Esophagus muscularis mucosa (tissue), 3 donors: ENCODE measurements at regions not wholly inside any gene's neighbourhood (a gene's known extent, or its start where the extent isn't known, plus 50 kb on each side); places are given as distances from the start of the nearest gene placed in this dataset.

ENCODE experiments used
- CTCF ChIP-seq, 3 experiments: fragments of 200-600 bp in 2 of 3; fragments of 450-650 bp in 1 of 3; sonication (generic) in 2 of 3; IDR thresholded peaks; one replicate each; pipeline ENCODE4 v1.5.1; 2017 to 2019; ENCODE audit warnings: antibody characterized with exemption in 3 of 3, mild to moderate bottlenecking in 2 of 3, moderate library complexity in 1 of 3
- POLR2A ChIP-seq: fragments of 450-650 bp; IDR thresholded peaks from one replicate; pipeline ENCODE4 v1.6.1; 2017; ENCODE audit warnings: antibody characterized with exemption, moderate library complexity, mild to moderate bottlenecking, low read depth
- POLR2AphosphoS5 ChIP-seq, 2 donors: sonication (generic); formaldehyde crosslinking; IDR thresholded peaks; one replicate each; pipeline ENCODE4 v1.6.1; 2017; ENCODE audit warnings: antibody characterized with exemption in 2 of 2

- no peak for TF ChIP-seq CTCF (IDR thresholded peaks at IDR 0.05)
- TF ChIP-seq POLR2A: no peak
- TF ChIP-seq POLR2AphosphoS5 (IDR thresholded peaks at IDR 0.05): no peak
Observed at GRCh38 chr4:79163981-79164490, 161.8 kb downstream of the NAA11 start.
